A673 (cell line): ENCODE measurements at regions not wholly inside any gene's neighbourhood (a gene's known extent, or its start where the extent isn't known, plus 50 kb on each side); places are given as distances from the start of the nearest gene placed in this dataset.

ENCODE experiments used
- BruUV-seq: library from RNA; stranded (reverse); fragments of 400-500 nt; replicated peaks from 2 replicates; lab custom pipeline; 2021; lab: Mats Ljungman, UMichigan
- CTCF ChIA-PET: fragments of 300-600 bp; sonication (Branson Sonifier 250); formaldehyde crosslinking; loops from one replicate; lab custom pipeline; 2022; ENCODE audit warnings: antibody characterized with exemption; lab: Charles Lee
- POLR2A ChIA-PET: fragments of 300-600 bp; sonication (Branson Sonifier 250); formaldehyde crosslinking; loops from one replicate; lab custom pipeline; 2022; ENCODE audit warnings: antibody characterized with exemption; ENCODE audit not compliant: low non-redundant PET; lab: Charles Lee
- DNase-seq: peaks from one replicate; pipeline ENCODE4 v3.0.0-alpha.2; 2015; ENCODE audit warnings: low spot score
- H3K27ac ChIP-seq: fragments of 200-600 bp; sonication (generic); 2 replicates; pipeline ENCODE4 v1.5.1; 2016; ENCODE audit warnings: mixed run types, low read depth, mild to moderate bottlenecking, mixed read lengths, antibody characterized with exemption, low read length; ENCODE audit not compliant: poor library complexity, severe bottlenecking
- H3K27me3 ChIP-seq: fragments of 200-600 bp; sonication (generic); replicated peaks from 2 replicates; pipeline ENCODE4 v1.6.1; 2017; ENCODE audit warnings: mixed run types, low read depth, mild to moderate bottlenecking, mixed read lengths, antibody characterized with exemption, low read length; ENCODE audit not compliant: insufficient read depth, poor library complexity
- H3K36me3 ChIP-seq: fragments of 200-600 bp; sonication (generic); 2 replicates; pipeline ENCODE4 v1.6.1; 2016; ENCODE audit warnings: mixed run types, mild to moderate bottlenecking, mixed read lengths, antibody characterized with exemption, low read length; ENCODE audit not compliant: insufficient read depth, poor library complexity, severe bottlenecking
- H3K4me1 ChIP-seq: fragments of 200-600 bp; sonication (generic); 2 replicates; pipeline ENCODE4 v1.6.1; 2017; ENCODE audit warnings: mixed run types, mild to moderate bottlenecking, mixed read lengths, antibody characterized with exemption, low read length; ENCODE audit not compliant: insufficient read depth, poor library complexity, severe bottlenecking
- H3K4me3 ChIP-seq: fragments of 200-600 bp; sonication (generic); 2 replicates; pipeline ENCODE4 v1.5.1; 2016; ENCODE audit warnings: low read depth, mixed run types, mild to moderate bottlenecking, mixed read lengths, low read length; ENCODE audit not compliant: poor library complexity, severe bottlenecking
- H3K9me3 ChIP-seq: fragments of 200-600 bp; sonication (generic); 2 replicates; pipeline ENCODE4 v1.6.1; 2016; ENCODE audit warnings: mixed run types, low read depth, mild to moderate bottlenecking, mixed read lengths, antibody characterized with exemption, low read length; ENCODE audit not compliant: poor library complexity, severe bottlenecking
- EZH2 ChIP-seq: fragments of 200-600 bp; sonication (generic); IDR thresholded peaks from 2 replicates; pipeline ENCODE4 v1.6.1; 2017; ENCODE audit warnings: borderline replicate concordance, low read depth, mild to moderate bottlenecking, mixed read lengths, antibody characterized with exemption, low read length; ENCODE audit not compliant: poor library complexity, severe bottlenecking
- intact Hi-C: fragments of 100-400 bp; cut with micrococcal nuclease; formaldehyde crosslinking; loops from one replicate; pipeline ENCODE4 v1.10.0; 2022; ENCODE audit not compliant: unreplicated experiment
- TF ChIP-seq, protein P1 (sequence below): fragments of 300-800, 200-600 bp; sonication (generic); conservative IDR thresholded peaks from 2 replicates; pipeline ENCODE4 v1.5.1; 2017; ENCODE audit warnings: low read depth, mild to moderate bottlenecking, antibody characterized with exemption, low read length, moderate library complexity, mixed read lengths

DNA sequence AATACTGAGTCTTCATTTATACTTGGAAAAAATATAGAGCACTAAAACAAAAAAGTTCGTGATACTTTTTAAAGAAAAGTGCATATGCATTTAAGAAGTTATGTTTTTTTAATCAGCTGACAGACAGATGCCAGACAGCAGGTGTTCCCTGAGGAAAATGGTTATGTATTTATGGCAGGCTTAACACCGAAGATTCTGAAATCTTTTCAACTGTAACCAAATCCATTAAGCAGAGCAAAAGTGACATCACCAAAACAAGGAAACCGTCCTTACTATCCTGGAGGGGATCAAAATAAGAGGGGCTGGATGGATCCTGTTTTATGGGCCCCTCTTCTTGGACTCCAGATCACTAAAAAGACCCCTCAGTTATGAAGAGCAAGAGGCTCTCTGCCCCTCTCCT, 404.9 kb upstream of the ADAMTS16 start:
- CTCF ChIA-PET: no interaction called here
- no TSS peak for BruUV-seq
- Histone ChIP-seq H3K4me1 (no peaks in the 10 kb centered on the region), H3K9me3 (no peaks in the 10 kb centered on the region), H3K27ac (no peak overlapping the region), H3K4me3 (no peak overlapping the region), H3K27me3 (no peaks in the 10 kb centered on the region), H3K36me3 (no peaks in the 10 kb centered on the region)
- POLR2A ChIA-PET: no interaction called here
- TF ChIP-seq, protein P1, sequence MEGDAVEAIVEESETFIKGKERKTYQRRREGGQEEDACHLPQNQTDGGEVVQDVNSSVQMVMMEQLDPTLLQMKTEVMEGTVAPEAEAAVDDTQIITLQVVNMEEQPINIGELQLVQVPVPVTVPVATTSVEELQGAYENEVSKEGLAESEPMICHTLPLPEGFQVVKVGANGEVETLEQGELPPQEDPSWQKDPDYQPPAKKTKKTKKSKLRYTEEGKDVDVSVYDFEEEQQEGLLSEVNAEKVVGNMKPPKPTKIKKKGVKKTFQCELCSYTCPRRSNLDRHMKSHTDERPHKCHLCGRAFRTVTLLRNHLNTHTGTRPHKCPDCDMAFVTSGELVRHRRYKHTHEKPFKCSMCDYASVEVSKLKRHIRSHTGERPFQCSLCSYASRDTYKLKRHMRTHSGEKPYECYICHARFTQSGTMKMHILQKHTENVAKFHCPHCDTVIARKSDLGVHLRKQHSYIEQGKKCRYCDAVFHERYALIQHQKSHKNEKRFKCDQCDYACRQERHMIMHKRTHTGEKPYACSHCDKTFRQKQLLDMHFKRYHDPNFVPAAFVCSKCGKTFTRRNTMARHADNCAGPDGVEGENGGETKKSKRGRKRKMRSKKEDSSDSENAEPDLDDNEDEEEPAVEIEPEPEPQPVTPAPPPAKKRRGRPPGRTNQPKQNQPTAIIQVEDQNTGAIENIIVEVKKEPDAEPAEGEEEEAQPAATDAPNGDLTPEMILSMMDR: no peak
- TF ChIP-seq EZH2: no peak
- intact Hi-C loops: no loop called here
- DNase-seq: no peak

DNA sequence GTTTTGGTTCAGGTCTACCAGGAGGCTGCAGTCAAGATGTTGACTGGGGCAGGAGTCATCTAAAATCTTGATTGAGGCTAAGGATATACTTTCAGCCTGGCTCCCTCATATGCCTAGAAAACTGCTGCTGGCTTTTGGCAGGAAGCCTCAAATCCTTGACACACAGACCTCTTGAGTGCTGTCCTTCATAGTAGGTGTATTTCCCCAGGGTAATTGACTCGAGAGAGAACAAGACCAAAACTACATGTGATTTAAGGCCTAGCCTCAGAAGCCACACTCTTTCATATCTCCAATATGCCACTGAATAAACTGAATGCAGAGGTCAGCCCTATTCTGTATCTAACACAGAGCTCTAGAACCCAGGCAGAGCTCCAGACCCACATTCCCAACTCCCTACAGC, 402.3 kb upstream of the ADAMTS16 start:
- H3K27me3 ChIP-seq: no peaks in the 10 kb centered on the region
- no peaks in the 10 kb centered on the region for H3K36me3 ChIP-seq
- TF ChIP-seq EZH2: no peak
- TF ChIP-seq, protein P1: no peak
- POLR2A ChIA-PET: no interaction called here
- DNase-seq: no peak
- no TSS peak for BruUV-seq
- intact Hi-C loops: no loop called here
- no peaks in the 10 kb centered on the region for H3K9me3 ChIP-seq
- no peak overlapping the region for H3K27ac ChIP-seq
- H3K4me3 ChIP-seq: no peak overlapping the region
- no peaks in the 10 kb centered on the region for H3K4me1 ChIP-seq
- CTCF ChIA-PET: no interaction called here

DNA sequence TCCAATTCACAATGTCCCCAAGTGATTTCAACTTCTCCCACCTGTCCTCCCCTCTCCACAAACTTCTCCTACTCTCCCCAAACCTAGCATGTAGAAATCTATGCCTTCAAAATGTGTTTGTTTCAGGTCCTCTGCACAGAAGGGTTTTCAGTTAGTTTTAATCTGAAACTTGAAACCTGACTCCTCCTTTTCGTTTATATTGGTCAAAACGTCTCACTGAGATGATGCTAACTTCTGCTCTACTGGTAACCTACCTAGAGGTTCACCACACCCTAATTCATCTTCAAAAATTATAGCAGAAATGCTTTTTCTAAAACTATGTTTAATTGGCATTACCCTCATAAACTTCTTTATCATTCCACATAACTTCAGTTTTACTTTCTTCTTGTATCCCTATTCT, 401.8 kb upstream of the ADAMTS16 start:
- no TSS peak for BruUV-seq

More for the DNA sequence above, 401.8 kb upstream of the ADAMTS16 start:
- TF ChIP-seq, protein P1: no peak
- TF ChIP-seq EZH2: no peak
- H3K4me1 ChIP-seq: no peaks in the 10 kb centered on the region
- H3K4me3 ChIP-seq: no peak overlapping the region
- DNase-seq: no peak
- ChIA-PET CTCF (no interaction called here), POLR2A (no interaction called here)
- H3K27me3 ChIP-seq: no peaks in the 10 kb centered on the region
- no peak overlapping the region for H3K27ac ChIP-seq
- intact Hi-C loops: no loop called here
- H3K36me3 ChIP-seq: no peaks in the 10 kb centered on the region
- H3K9me3 ChIP-seq: no peaks in the 10 kb centered on the region
